Stimulated activated naive B cell treated with anti-CD40 and anti-IgM and Interleukin-4, amounts not matched to agents 10 μg/mL and 1 μg/mL and 100 μg/mL, for 72 hours (primary cell): ENCODE measurements at regions not wholly inside any gene's neighbourhood (a gene's known extent, or its start where the extent isn't known, plus 50 kb on each side); places are given as distances from the start of the nearest gene placed in this dataset.
"Not testable (repeated sequence)": the region's sequence is repeated elsewhere in the genome, so short reads cannot be mapped to it uniquely, and the experiment has no call there.

Experiments
- ATAC-seq, 2 donors: fragments of 150-1000 bp; cut with Tn5 transposase; replicated peaks; 2 replicates each; pipeline ENCODE4 v1.10.0; 2021; ENCODE audit warnings: moderate library complexity in 1 of 2
- DNase-seq: peaks from one replicate; pipeline ENCODE4 v3.0.0; 2021
- H3K27ac Mint-ChIP-seq: one replicate; pipeline ENCODE4 v1.8.0; 2022; ENCODE audit warnings: mild to moderate bottlenecking, mixed read lengths
- H3K27me3 Mint-ChIP-seq, 2 donors: one replicate each; pipeline ENCODE4 v1.8.0; 2022; ENCODE audit warnings: mixed read lengths in 2 of 2
- H3K36me3 Mint-ChIP-seq, 2 donors: one replicate each; pipeline ENCODE4 v1.8.0; 2022; ENCODE audit warnings: mixed read lengths in 2 of 2, mild to moderate bottlenecking in 1 of 2
- H3K4me1 Mint-ChIP-seq, 2 donors: one replicate each; pipeline ENCODE4 v1.8.0; 2022; ENCODE audit warnings: mixed read lengths in 2 of 2, mild to moderate bottlenecking in 1 of 2
- H3K4me3 Mint-ChIP-seq, 2 donors: one replicate each; pipeline ENCODE4 v1.8.0; 2022; ENCODE audit warnings: mild to moderate bottlenecking in 2 of 2, mixed read lengths in 2 of 2, moderate library complexity in 1 of 2
- H3K9me3 Mint-ChIP-seq, 2 donors: one replicate each; pipeline ENCODE4 v1.8.0; 2022; ENCODE audit warnings: mixed read lengths in 2 of 2, mild to moderate bottlenecking in 1 of 2

DNA sequence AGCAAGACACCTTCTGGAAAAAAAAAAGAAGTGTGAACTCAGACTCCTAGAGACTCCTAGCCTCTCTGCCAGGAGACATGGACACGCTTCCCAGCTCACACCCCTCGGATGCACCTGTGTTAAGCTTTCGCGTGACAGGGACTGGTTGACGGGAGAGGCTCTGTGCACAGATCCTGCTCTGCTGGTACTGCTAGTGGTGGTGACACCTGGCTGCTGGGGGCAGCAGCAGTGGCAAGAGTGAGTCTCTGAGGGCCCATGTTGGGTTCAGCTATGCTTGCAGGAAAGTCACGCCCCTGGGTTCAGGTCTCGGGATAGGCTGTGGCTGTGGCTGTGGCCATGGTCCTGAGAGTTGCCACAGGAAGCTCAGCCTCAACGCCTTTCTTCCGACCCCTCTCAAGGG is 81.1 kb downstream of the XRCC2 start:
- no peak overlapping the region for H3K27ac Mint-ChIP-seq
- ATAC-seq, result no peak
- H3K27me3 Mint-ChIP-seq, result no peaks in the 10 kb centered on the region
- H3K4me1 Mint-ChIP-seq, result no peaks in the 10 kb centered on the region
- DNase-seq, result no peak
- H3K36me3 Mint-ChIP-seq, result no peaks in the 10 kb centered on the region
- H3K4me3 Mint-ChIP-seq, result no peak overlapping the region
- no peaks in the 10 kb centered on the region for H3K9me3 Mint-ChIP-seq

DNA sequence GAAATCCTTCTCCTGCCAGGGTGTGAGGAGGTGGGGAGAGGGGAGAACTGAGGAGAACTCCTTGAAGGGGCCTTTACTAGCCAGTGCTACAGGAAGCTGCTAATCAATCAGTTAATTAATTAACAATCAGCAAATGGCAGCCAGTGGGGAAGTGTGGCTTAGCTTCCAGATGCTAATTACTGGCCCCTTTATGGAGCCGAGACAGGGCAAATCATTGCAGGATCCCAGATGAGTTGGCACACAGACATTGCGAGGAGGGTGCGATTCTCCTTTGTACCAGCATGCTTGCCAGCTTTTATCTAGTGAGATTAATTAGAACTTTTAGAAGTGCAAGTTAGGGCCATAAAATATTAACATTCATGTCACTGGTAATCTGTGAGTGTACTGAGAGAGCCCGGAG is 84.0 kb downstream of the XRCC2 start:
- Mint-ChIP-seq H3K4me1 (no peaks in the 10 kb centered on the region), H3K4me3 (no peak overlapping the region), H3K9me3 (peaks cover 0 to 2% of the 10 kb centered on the region in 2 donors), H3K27ac (no peak overlapping the region), H3K27me3 (peaks cover 0 to 5% of the 10 kb centered on the region in 2 donors), H3K36me3 (no peaks in the 10 kb centered on the region)
- DNase-seq, result no peak
- ATAC-seq, result no peak

DNA sequence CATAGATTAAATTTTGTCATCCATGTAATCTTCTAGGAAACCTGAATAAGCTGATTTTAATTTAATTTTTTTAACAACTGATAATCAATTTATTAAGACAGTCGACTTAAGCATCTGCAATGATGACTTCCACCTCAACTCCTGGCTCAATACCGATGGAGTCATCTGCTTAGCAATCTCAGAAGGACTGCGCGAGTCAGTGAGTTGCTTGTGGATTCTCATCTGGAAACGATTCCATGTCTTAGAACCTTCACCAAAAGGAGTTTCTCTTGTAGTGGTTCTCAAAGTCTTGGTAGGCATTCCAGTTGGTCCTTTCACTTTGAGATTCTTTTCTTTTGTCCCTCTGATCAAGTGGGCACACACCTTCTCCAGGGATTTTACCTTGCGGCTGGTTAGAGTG is 85.5 kb downstream of the XRCC2 start:
- DNase-seq, result no peak
- H3K9me3 Mint-ChIP-seq, result peaks cover 0 to 2% of the 10 kb centered on the region in 2 donors
- H3K36me3 Mint-ChIP-seq, result no peaks in the 10 kb centered on the region
- H3K27ac Mint-ChIP-seq, result no peak overlapping the region
- no peaks in the 10 kb centered on the region for H3K4me1 Mint-ChIP-seq
- H3K4me3 Mint-ChIP-seq, result no peak overlapping the region
- peaks cover 0 to 5% of the 10 kb centered on the region in 2 donors for H3K27me3 Mint-ChIP-seq
- no peak for ATAC-seq

DNA sequence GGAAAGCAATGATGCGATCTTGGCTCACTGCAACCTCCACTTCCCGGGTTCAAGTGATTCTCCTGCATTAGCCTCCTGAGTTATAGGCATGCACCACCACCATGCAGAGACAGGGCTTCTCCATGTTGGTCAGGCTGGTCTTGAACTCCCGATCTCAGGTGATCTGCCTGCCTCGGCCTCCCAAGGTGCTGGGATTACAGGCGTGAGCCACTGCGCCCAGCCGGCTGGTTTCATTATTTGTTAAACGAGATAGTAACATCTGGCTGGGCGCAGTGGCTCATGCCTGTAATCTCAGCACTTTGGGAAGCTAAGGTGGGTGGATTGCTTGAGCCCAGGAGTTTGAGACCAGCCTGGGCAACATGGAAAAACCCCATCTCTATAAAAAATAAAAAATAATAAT is 86.1 kb downstream of the XRCC2 start:
- H3K4me3 Mint-ChIP-seq, H3K9me3 Mint-ChIP-seq, ATAC-seq: not testable (repeated sequence)

DNA sequence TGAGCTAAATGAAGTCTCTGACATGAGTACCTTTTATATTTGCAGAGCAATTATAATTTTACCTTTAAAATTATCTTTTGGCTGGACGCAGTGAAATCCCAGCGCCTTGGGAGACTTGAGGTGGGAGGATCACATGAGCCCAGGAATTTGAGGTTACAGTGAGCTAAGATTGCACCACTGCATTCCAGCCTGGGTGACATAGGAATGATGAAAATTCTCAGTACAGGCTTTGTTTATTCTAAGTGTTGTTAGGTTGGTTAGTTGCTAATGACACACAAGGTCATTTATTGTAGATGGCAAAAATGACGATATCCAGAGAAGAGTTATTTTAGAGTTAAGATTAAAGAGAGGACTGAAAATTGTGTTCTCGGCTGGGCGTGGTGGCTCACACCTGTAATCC is 87.6 kb downstream of the XRCC2 start:
- H3K27me3 Mint-ChIP-seq, result peaks cover 0 to 5% of the 10 kb centered on the region in 2 donors
- no peak overlapping the region for H3K27ac Mint-ChIP-seq
- no peak for DNase-seq
- ATAC-seq, result no peak
- H3K4me1 Mint-ChIP-seq, result no peaks in the 10 kb centered on the region
- no peak overlapping the region for H3K4me3 Mint-ChIP-seq
- H3K9me3 Mint-ChIP-seq, result peaks cover 0 to 2% of the 10 kb centered on the region in 2 donors
- no peaks in the 10 kb centered on the region for H3K36me3 Mint-ChIP-seq

More for the DNA sequence above, 86.1 kb downstream of the XRCC2 start:
- DNase-seq, H3K27me3 Mint-ChIP-seq, H3K4me1 Mint-ChIP-seq, H3K27ac Mint-ChIP-seq, H3K36me3 Mint-ChIP-seq: not testable (repeated sequence)

DNA sequence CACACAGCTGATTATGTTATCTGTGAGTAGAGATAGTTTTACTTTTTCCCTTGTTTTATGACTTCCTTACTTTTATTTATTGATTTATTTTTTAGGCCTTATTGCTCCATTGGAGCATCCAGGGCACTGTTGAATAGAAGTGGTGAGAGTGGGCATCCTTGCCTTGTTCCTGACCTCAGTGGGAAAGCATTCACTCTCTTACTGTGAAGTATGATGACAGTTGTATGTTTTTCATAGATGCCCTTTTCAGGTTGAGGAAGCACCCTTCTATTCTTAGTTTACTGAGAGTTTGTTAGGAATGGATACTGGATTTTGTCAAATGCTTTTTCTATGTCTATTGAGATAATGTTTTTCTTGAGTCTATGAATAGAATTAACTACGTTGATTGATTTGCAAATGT is 88.6 kb downstream of the XRCC2 start:
- no peak for DNase-seq
- Mint-ChIP-seq H3K27ac (no peak overlapping the region), H3K36me3 (no peaks in the 10 kb centered on the region), H3K4me1 (no peaks in the 10 kb centered on the region), H3K4me3 (no peak overlapping the region), H3K27me3 (peaks cover 0 to 5% of the 10 kb centered on the region in 2 donors), H3K9me3 (peaks cover 0 to 2% of the 10 kb centered on the region in 2 donors)
- ATAC-seq, result no peak

DNA sequence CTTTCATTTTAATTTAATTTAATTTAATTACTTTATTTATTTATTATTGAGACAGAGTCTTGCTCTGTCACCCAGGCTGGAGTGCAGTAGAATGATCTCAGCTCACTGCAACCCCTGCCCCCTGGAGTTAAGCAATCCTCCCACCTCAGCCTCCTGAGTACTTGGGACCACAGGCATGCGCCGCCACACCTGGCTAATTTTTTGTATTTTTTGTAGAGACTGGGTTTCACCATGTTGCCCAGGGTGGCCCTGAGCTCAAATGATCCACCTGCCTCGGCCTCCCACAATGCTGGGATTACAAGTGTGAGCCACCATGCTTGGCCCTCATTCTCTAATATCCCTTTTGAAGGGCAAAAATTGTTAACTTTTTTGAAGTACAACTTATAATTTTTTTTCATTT is 92.9 kb downstream of the XRCC2 start:
- no peaks in the 10 kb centered on the region for H3K4me1 Mint-ChIP-seq
- ATAC-seq (no peak), DNase-seq (no peak)
- no peaks in the 10 kb centered on the region for H3K9me3 Mint-ChIP-seq
- H3K27ac Mint-ChIP-seq, result no peak overlapping the region
- peaks cover 0 to 5% of the 10 kb centered on the region in 2 donors for H3K27me3 Mint-ChIP-seq
- H3K4me3 Mint-ChIP-seq, result no peak overlapping the region
- H3K36me3 Mint-ChIP-seq, result no peaks in the 10 kb centered on the region

DNA sequence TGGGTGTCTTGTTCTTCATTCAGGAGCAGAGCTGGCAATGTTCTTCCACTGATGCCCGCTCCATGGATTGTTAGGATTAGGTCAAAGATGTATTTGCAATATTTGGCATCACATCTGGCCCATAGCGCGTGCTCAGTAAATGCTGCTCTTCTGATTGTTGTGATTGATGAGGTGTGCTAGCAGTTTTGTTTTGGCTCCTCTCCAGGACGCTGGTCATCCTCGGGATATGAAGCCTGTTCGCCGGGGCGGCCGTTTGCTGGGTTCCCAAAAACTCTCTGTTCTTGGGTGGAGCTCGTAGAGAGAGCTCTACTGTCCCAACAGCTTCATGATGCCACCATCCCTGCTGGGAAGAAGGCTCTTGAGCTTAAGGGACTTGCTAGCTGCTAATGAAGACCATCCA is 96.9 kb downstream of the XRCC2 start:
- H3K4me1 Mint-ChIP-seq, result no peaks in the 10 kb centered on the region
- no peaks in the 10 kb centered on the region for H3K9me3 Mint-ChIP-seq
- ATAC-seq (no peak), DNase-seq (no peak)
- no peak overlapping the region for H3K27ac Mint-ChIP-seq
- H3K4me3 Mint-ChIP-seq, result no peak overlapping the region
- peaks cover 5% of the 10 kb centered on the region in 2 donors for H3K27me3 Mint-ChIP-seq
- no peaks in the 10 kb centered on the region for H3K36me3 Mint-ChIP-seq

DNA sequence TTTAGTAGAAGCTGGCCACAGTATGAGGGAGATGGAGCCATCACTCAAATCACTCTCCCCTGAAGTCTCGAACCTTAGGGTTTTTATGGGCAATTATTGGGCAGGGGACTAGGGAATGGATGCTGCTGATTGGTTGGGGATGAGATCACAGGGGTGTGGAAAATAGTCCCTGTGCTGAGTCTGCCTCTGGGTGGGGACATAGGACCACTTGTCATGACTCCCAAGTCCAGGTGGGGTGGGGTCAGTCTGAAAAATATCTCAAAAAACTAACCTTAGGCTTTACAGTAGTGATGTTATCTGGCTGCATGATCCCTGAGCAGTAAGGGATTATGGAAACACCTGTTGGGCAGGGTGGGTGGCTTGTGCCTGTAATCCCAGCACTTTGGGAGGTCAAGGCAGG is 98.6 kb downstream of the XRCC2 start:
- no peaks in the 10 kb centered on the region for H3K9me3 Mint-ChIP-seq
- no peak overlapping the region for H3K4me3 Mint-ChIP-seq
- H3K27me3 Mint-ChIP-seq, result peaks cover 5 to 9% of the 10 kb centered on the region in 2 donors
- DNase-seq (no peak), ATAC-seq (no peak)
- no peak overlapping the region for H3K27ac Mint-ChIP-seq
- no peaks in the 10 kb centered on the region for H3K4me1 Mint-ChIP-seq
- H3K36me3 Mint-ChIP-seq, result no peaks in the 10 kb centered on the region

DNA sequence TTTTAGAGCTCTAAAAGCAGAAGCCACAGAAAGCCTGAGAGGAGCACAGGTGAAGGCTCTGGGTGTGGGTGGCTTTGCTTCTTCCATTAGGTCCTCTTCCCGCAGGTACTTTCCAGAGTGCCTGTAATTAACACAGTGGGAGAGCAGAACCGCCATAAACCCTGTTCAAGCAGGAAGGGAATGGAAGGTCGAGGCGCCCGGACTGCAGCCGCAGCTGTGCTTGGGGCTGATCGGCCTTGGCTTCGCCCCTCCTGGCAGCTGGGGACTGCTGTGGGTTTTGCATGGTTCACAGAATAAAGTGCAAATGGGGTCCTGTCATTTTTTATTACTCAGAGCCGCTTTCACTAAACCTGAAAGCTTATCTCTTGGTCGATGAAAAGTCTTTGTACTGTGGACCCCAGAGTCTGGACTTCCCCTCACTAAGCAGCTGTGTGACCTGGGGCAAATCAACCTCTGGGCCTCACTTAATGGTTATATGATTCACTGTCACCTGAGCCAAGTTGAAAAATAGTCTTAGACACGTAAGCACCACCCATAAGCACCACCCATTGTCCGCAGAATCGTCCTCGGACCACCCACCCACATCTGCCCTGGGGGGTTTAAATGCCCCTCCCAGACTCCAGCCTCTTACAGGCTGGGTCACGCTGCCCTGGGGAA is 100.9 kb downstream of the XRCC2 start:
- DNase-seq (peak; percentile 4), ATAC-seq (peak; percentile 77 to 81)
- Mint-ChIP-seq H3K27me3 (peaks cover 5 to 7% of the 10 kb centered on the region in 2 donors), H3K27ac (no peak overlapping the region), H3K4me1 (no peaks in the 10 kb centered on the region), H3K4me3 (peak overlapping the region in 1 of 2 donors; percentile 7), H3K36me3 (no peaks in the 10 kb centered on the region), H3K9me3 (no peaks in the 10 kb centered on the region)

DNA sequence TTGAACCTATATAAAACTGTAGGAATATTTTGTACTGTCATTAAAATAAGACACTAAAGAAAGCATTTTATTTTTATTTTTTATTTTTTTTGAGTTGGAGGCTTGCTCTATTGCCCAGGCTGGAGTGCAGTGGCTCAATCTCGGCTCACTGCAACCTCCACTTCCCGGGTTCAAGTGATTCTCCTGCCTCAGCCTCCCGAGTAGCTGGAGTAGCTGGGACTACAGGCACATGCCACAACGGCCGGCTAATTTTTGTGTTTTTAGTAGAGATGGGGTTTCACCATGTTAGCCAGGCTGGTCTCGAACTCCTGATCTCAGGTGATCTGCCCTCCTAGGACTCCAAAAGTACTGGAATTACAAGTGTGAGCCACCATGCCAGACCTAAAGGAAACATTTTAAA is 102.8 kb downstream of the XRCC2 start:
- H3K27me3 Mint-ChIP-seq, DNase-seq, H3K9me3 Mint-ChIP-seq, H3K36me3 Mint-ChIP-seq, H3K4me3 Mint-ChIP-seq, ATAC-seq, H3K27ac Mint-ChIP-seq, H3K4me1 Mint-ChIP-seq: not testable (repeated sequence)

DNA sequence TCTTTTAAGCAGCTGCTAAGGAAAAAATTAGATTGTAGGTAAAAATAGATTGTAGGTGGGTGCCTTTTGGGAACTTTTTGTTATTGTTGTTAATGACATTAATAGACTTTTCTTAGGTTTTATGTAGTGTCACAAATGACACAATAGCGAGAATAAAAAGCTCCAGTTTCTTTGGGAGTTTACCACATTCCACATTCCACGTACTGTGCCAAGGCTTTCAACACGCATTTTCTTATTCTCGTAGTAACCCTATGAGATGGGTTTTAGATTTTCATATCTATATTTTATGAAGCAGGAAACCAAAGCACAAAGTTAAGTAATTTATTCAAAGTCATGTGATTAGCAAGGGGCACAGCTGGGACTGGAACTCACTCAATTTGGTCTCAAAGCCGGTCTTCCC is 103.8 kb downstream of the XRCC2 start:
- Mint-ChIP-seq H3K4me3 (no peak overlapping the region), H3K27me3 (peaks cover 5% of the 10 kb centered on the region in 2 donors), H3K36me3 (no peaks in the 10 kb centered on the region), H3K9me3 (no peaks in the 10 kb centered on the region), H3K27ac (no peak overlapping the region), H3K4me1 (no peaks in the 10 kb centered on the region)
- ATAC-seq, result no peak
- no peak for DNase-seq

DNA sequence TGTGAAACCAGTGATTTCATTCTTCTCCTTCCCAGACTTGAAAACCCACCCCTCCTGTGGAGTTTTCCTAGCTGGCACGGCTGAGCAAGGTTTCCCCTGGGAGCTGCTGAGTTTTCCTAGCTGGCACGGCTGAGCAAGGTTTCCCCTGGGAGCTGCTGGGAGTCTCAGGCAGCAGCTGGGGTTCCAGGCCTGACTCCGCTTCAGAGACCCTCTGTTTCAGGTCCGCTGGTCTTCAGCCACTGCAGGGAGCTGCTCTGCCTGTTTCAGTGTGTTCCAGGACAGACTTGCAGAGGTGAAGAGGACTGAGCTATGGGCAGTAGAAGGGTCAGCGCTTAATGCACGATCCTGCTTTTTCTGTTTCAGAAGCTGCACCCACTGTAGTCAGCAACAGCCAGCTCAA is 104.9 kb downstream of the XRCC2 start:
- H3K36me3 Mint-ChIP-seq, result no peaks in the 10 kb centered on the region
- no peaks in the 10 kb centered on the region for H3K9me3 Mint-ChIP-seq
- peaks cover 7 to 8% of the 10 kb centered on the region in 2 donors for H3K27me3 Mint-ChIP-seq
- no peak overlapping the region for H3K27ac Mint-ChIP-seq
- DNase-seq, result no peak
- H3K4me3 Mint-ChIP-seq, result no peak overlapping the region
- no peaks in the 10 kb centered on the region for H3K4me1 Mint-ChIP-seq
- no peak for ATAC-seq

DNA sequence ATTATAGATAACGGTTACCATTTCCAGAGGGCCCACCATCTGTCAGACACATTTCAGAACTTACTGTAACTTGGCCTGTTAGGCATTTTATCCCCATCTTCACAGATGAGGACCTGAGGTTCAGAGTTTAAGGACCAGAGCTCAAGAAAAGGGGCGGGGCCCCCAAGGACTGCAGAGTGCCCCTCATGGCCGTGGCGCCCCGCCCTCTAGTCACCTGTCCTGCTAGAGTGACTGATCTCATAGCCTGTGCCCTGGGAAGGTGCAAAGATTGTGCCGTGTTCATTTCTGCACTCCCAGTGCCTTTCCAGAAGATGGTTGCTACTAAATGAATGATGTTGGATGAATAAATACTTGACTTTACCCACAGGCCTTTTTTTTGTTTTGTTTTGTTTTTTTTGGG is 107.0 kb downstream of the XRCC2 start:
- DNase-seq, result no peak
- Mint-ChIP-seq H3K27ac (no peak overlapping the region), H3K36me3 (no peaks in the 10 kb centered on the region), H3K4me3 (no peak overlapping the region), H3K27me3 (peaks cover 14% of the 10 kb centered on the region in 2 donors), H3K9me3 (no peaks in the 10 kb centered on the region), H3K4me1 (peaks cover 0 to 9% of the 10 kb centered on the region in 2 donors)
- no peak for ATAC-seq

DNA sequence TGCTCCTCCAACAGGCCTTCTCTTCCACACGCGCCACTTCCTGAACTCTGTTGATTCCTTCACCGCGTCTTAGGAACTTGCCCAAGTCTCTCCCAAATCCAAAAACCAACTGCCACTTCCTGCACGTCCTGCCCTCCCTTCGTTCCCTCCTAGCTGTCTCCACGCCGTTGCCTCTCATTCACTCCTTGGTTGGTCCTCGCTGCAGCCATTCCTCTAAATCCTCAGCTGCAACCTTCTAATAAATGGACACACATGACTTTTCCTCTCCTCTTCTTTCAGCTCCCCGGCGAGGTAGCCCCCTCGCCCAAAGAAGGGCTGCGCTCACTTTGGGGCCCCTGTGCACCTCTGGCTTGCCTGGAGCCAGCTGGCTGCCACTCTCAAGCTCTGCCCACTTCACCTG is 110.2 kb downstream of the XRCC2 start:
- peaks cover 0 to 9% of the 10 kb centered on the region in 2 donors for H3K4me1 Mint-ChIP-seq
- peaks cover 8 to 14% of the 10 kb centered on the region in 2 donors for H3K27me3 Mint-ChIP-seq
- H3K9me3 Mint-ChIP-seq, result no peaks in the 10 kb centered on the region
- H3K27ac Mint-ChIP-seq, result no peak overlapping the region
- no peak overlapping the region for H3K4me3 Mint-ChIP-seq
- DNase-seq, result no peak
- no peaks in the 10 kb centered on the region for H3K36me3 Mint-ChIP-seq
- ATAC-seq, result no peak
